Activated CD4-positive, alpha-beta T cell treated with anti-CD3 and anti-CD28 coated beads for 48 hours (primary cell): ENCODE measurements at regions not wholly inside any gene's neighbourhood (a gene's known extent, or its start where the extent isn't known, plus 50 kb on each side); places are given as distances from the start of the nearest gene placed in this dataset.
A peak's percentile ranks its signal among the peaks of the same experiment; 100 is the strongest.

ENCODE experiments used
- DNase-seq: peaks from one replicate; pipeline ENCODE4 v3.0.0-alpha.2; 2020

GRCh38 chr18:73843455-73843854 lies 304.2 kb downstream of the FBXO15 start:
- DNase-seq = no peak

- peak; percentile 65 for DNase-seq
These were observed 304.7 kb downstream of the FBXO15 start for GRCh38 chr18:73842795-73843394.

GRCh38 chr18:73841661-73842060 lies 306.0 kb downstream of the FBXO15 start:
- no peak for DNase-seq

GRCh38 chr18:73840319-73840945 lies 307.2 kb downstream of the FBXO15 start:
- DNase-seq = no peak

GRCh38 chr18:73839441-73839840 lies 308.2 kb downstream of the FBXO15 start:
- DNase-seq = no peak

GRCh38 chr18:73838107-73838506 lies 309.5 kb downstream of the FBXO15 start:
- DNase-seq = no peak

- DNase-seq = no peak
These were observed 311.8 kb downstream of the FBXO15 start for GRCh38 chr18:73835656-73836364.

- no peak for DNase-seq
These were observed 312.6 kb downstream of the FBXO15 start for GRCh38 chr18:73835039-73835438.

- DNase-seq = no peak
These were observed 315.9 kb downstream of the FBXO15 start for GRCh38 chr18:73831688-73832087.

GRCh38 chr18:73829146-73829545 lies 318.5 kb downstream of the FBXO15 start:
- no peak for DNase-seq

- no peak for DNase-seq
These were observed 319.8 kb downstream of the FBXO15 start for GRCh38 chr18:73827801-73828200.

GRCh38 chr18:73826098-73826497 lies 321.5 kb downstream of the FBXO15 start:
- no peak for DNase-seq

GRCh38 chr18:73824671-73825070 lies 323.0 kb downstream of the FBXO15 start:
- DNase-seq = no peak

- no peak for DNase-seq
These were observed 335.2 kb downstream of the FBXO15 start for GRCh38 chr18:73812423-73812822.

GRCh38 chr18:73807551-73808192 lies 340.0 kb downstream of the FBXO15 start:
- DNase-seq = no peak

GRCh38 chr18:73805991-73806390 lies 341.6 kb downstream of the FBXO15 start:
- no peak for DNase-seq

GRCh38 chr18:73797419-73797818 lies 350.2 kb downstream of the FBXO15 start:
- no peak for DNase-seq

GRCh38 chr18:73793386-73793785 lies 354.2 kb downstream of the FBXO15 start:
- DNase-seq = no peak

GRCh38 chr18:73791081-73791480 lies 356.6 kb downstream of the FBXO15 start:
- no peak for DNase-seq

GRCh38 chr18:73790587-73790986 lies 357.0 kb downstream of the FBXO15 start:
- no peak for DNase-seq

GRCh38 chr18:73787316-73787715 lies 360.3 kb downstream of the FBXO15 start:
- DNase-seq = no peak

GRCh38 chr18:73785300-73785699 lies 362.3 kb downstream of the FBXO15 start:
- no peak for DNase-seq

- DNase-seq = no peak
These were observed 362.8 kb downstream of the FBXO15 start for GRCh38 chr18:73784853-73785252.

GRCh38 chr18:73782405-73782804 lies 365.2 kb downstream of the FBXO15 start:
- peak; percentile 4 for DNase-seq
